DOHH2 (cell line): ENCODE measurements at regions not wholly inside any gene's neighbourhood (a gene's known extent, or its start where the extent isn't known, plus 50 kb on each side); places are given as distances from the start of the nearest gene placed in this dataset.
A peak's percentile ranks its signal among the peaks of the same experiment; 100 is the strongest.

Experiments
- H3F3A ChIP-seq: fragments of 200-600 bp; sonication (generic), shearing (Covaris generic); 2 replicates; pipeline ENCODE4 v1.6.0; 2016; ENCODE audit warnings: antibody characterized with exemption, mild to moderate bottlenecking; ENCODE audit not compliant: control insufficient read depth, insufficient read depth
- H3K27ac ChIP-seq: fragments of 200-600 bp; sonication (generic); 2 replicates; pipeline ENCODE4 v1.5.1; 2014; ENCODE audit warnings: low read depth, mild to moderate bottlenecking, low read length, moderate library complexity
- H3K27me3 ChIP-seq: fragments of 200-600 bp; sonication (generic); 2 replicates; pipeline ENCODE4 v1.6.1; 2014; ENCODE audit warnings: mild to moderate bottlenecking, low read length, mixed read lengths; ENCODE audit not compliant: control insufficient read depth
- H3K36me3 ChIP-seq: fragments of 200-600 bp; sonication (generic); 2 replicates; pipeline ENCODE4 v1.6.1; 2014; ENCODE audit warnings: mild to moderate bottlenecking, low read length, moderate library complexity, mixed read lengths; ENCODE audit not compliant: control insufficient read depth
- H3K4me1 ChIP-seq: fragments of 200-600 bp; sonication (generic); 2 replicates; pipeline ENCODE4 v1.6.1; 2014; ENCODE audit warnings: mild to moderate bottlenecking, low read length, mixed read lengths; ENCODE audit not compliant: control insufficient read depth
- H3K4me2 ChIP-seq: fragments of 200-600 bp; sonication (generic); 2 replicates; pipeline ENCODE4 v1.6.0; 2014; ENCODE audit warnings: mild to moderate bottlenecking, low read length, moderate library complexity
- H3K4me3 ChIP-seq: fragments of 200-600 bp; sonication (generic); 2 replicates; pipeline ENCODE4 v1.5.1; 2014; ENCODE audit warnings: mild to moderate bottlenecking, low read length, mixed read lengths
- H3K79me2 ChIP-seq: fragments of 200-600 bp; sonication (generic); 2 replicates; pipeline ENCODE4 v1.6.1; 2014; ENCODE audit warnings: mild to moderate bottlenecking, low read length, mixed read lengths; ENCODE audit not compliant: control insufficient read depth
- H3K9me2 ChIP-seq: fragments of 200-600 bp; sonication (generic); replicated peaks from 2 replicates; pipeline ENCODE4 v1.6.1; 2014; ENCODE audit warnings: mild to moderate bottlenecking, low read length, mixed read lengths; ENCODE audit not compliant: control insufficient read depth
- H3K9me3 ChIP-seq: fragments of 200-600 bp; sonication (generic); 2 replicates; pipeline ENCODE4 v1.6.1; 2014; ENCODE audit warnings: antibody characterized with exemption, low read length, mixed read lengths; ENCODE audit not compliant: control insufficient read depth, insufficient read depth
- H4K20me1 ChIP-seq: fragments of 200-600 bp; sonication (generic); 2 replicates; pipeline ENCODE4 v1.6.0; 2014; ENCODE audit warnings: low read depth, mild to moderate bottlenecking, antibody characterized with exemption, low read length, moderate library complexity; ENCODE audit not compliant: control insufficient read depth, insufficient read depth
- CTCF ChIP-seq: fragments of 200-600 bp; sonication (generic); IDR thresholded peaks from one replicate; pipeline ENCODE4 v1.5.1; 2014; ENCODE audit warnings: antibody characterized with exemption, mild to moderate bottlenecking, low read depth, low read length; ENCODE audit not compliant: poor library complexity, severe bottlenecking
- EZH2phosphoT487 ChIP-seq: fragments of 200-600 bp; sonication (generic); IDR thresholded peaks from 2 replicates; pipeline ENCODE4 v1.6.1; 2017; ENCODE audit warnings: borderline replicate concordance, mild to moderate bottlenecking, antibody characterized with exemption, low read length, moderate library complexity, mixed read lengths

- Histone ChIP-seq H3K79me2 (no peaks in the 10 kb centered on the region), H3K4me1 (peaks cover 9% of the 10 kb centered on the region), H3F3A (no peaks in the 10 kb centered on the region), H4K20me1 (no peaks in the 10 kb centered on the region), H3K9me3 (no peaks in the 10 kb centered on the region), H3K4me2 (no peak overlapping the region), H3K4me3 (no peak overlapping the region), H3K27me3 (peaks cover 17% of the 10 kb centered on the region), H3K36me3 (no peaks in the 10 kb centered on the region), H3K27ac (no peak overlapping the region), H3K9me2 (no peaks in the 10 kb centered on the region)
- TF ChIP-seq CTCF (peak; percentile 82), EZH2phosphoT487 (no peak)
Observed at GRCh38 chr14:65961004-65961403, 525.2 kb upstream of the CCDC196 start.

- no peak overlapping the region for H3K4me2 ChIP-seq
- no peaks in the 10 kb centered on the region for H4K20me1 ChIP-seq
- H3F3A ChIP-seq = no peaks in the 10 kb centered on the region
- H3K36me3 ChIP-seq = no peaks in the 10 kb centered on the region
- H3K4me3 ChIP-seq = no peak overlapping the region
- no peaks in the 10 kb centered on the region for H3K9me3 ChIP-seq
- no peaks in the 10 kb centered on the region for H3K9me2 ChIP-seq
- H3K4me1 ChIP-seq = no peaks in the 10 kb centered on the region
- H3K79me2 ChIP-seq = no peaks in the 10 kb centered on the region
- H3K27ac ChIP-seq = no peak overlapping the region
- TF ChIP-seq EZH2phosphoT487 (no peak), CTCF (no peak)
- peaks cover 17% of the 10 kb centered on the region for H3K27me3 ChIP-seq
Observed at GRCh38 chr14:65962952-65963351, 523.2 kb upstream of the CCDC196 start.

GRCh38 chr14:65964366-65964765 lies 521.8 kb upstream of the CCDC196 start:
- H3K4me2 ChIP-seq = no peak overlapping the region
- no peaks in the 10 kb centered on the region for H3F3A ChIP-seq
- H3K36me3 ChIP-seq = no peaks in the 10 kb centered on the region
- peaks cover 23% of the 10 kb centered on the region for H3K27me3 ChIP-seq
- no peaks in the 10 kb centered on the region for H3K9me3 ChIP-seq
- H3K4me1 ChIP-seq = no peaks in the 10 kb centered on the region
- no peaks in the 10 kb centered on the region for H3K9me2 ChIP-seq
- H3K27ac ChIP-seq = no peak overlapping the region
- H4K20me1 ChIP-seq = no peaks in the 10 kb centered on the region
- no peak overlapping the region for H3K4me3 ChIP-seq
- no peaks in the 10 kb centered on the region for H3K79me2 ChIP-seq
- TF ChIP-seq CTCF (no peak), EZH2phosphoT487 (no peak)

- H3K27ac ChIP-seq = no peak overlapping the region
- H4K20me1 ChIP-seq = no peaks in the 10 kb centered on the region
- H3K9me2 ChIP-seq = no peaks in the 10 kb centered on the region
- no peak overlapping the region for H3K4me3 ChIP-seq
- H3F3A ChIP-seq = no peaks in the 10 kb centered on the region
- TF ChIP-seq CTCF (no peak), EZH2phosphoT487 (no peak)
- peaks cover 21% of the 10 kb centered on the region for H3K27me3 ChIP-seq
- no peaks in the 10 kb centered on the region for H3K79me2 ChIP-seq
- H3K36me3 ChIP-seq = no peaks in the 10 kb centered on the region
- no peaks in the 10 kb centered on the region for H3K9me3 ChIP-seq
- H3K4me1 ChIP-seq = no peaks in the 10 kb centered on the region
- no peak overlapping the region for H3K4me2 ChIP-seq
Observed at GRCh38 chr14:65966188-65966587, 520.0 kb upstream of the CCDC196 start.
